GM23248 (cell line): ENCODE measurements at regions not wholly inside any gene's neighbourhood (a gene's known extent, or its start where the extent isn't known, plus 50 kb on each side); places are given as distances from the start of the nearest gene placed in this dataset.

ENCODE experiments used
- DNase-seq: peaks from one replicate; pipeline ENCODE4 v3.0.0-alpha.2; 2015
- H2AFZ ChIP-seq: fragments of 200-600 bp; sonication (generic); 2 replicates; pipeline ENCODE4 v1.6.1; 2016; ENCODE audit warnings: antibody characterized with exemption
- H3F3A ChIP-seq: fragments of 200-600 bp; sonication (generic); 2 replicates; pipeline ENCODE4 v1.6.1; 2016; ENCODE audit warnings: mild to moderate bottlenecking, antibody characterized with exemption, mixed run types; ENCODE audit not compliant: insufficient read depth
- H3K27ac ChIP-seq: fragments of 200-600 bp; sonication (generic); 2 replicates; pipeline ENCODE4 v1.5.1; 2016; ENCODE audit warnings: mild to moderate bottlenecking
- H3K27me3 ChIP-seq: fragments of 200-600 bp; sonication (generic); replicated peaks from 2 replicates; pipeline ENCODE4 v1.6.1; 2016; ENCODE audit warnings: mild to moderate bottlenecking; ENCODE audit not compliant: insufficient read depth
- H3K36me3 ChIP-seq: fragments of 200-600 bp; sonication (generic); 2 replicates; pipeline ENCODE4 v1.6.1; 2016; ENCODE audit warnings: low read depth, mild to moderate bottlenecking
- H3K4me1 ChIP-seq: fragments of 200-600 bp; sonication (generic); 2 replicates; pipeline ENCODE4 v1.6.1; 2016; ENCODE audit warnings: mild to moderate bottlenecking; ENCODE audit not compliant: insufficient read depth
- H3K4me2 ChIP-seq: fragments of 200-600 bp; sonication (generic); one replicate; pipeline ENCODE4 v1.6.1; 2016; ENCODE audit warnings: mild to moderate bottlenecking; ENCODE audit not compliant: unreplicated experiment
- H3K4me3 ChIP-seq: fragments of 200-600 bp; sonication (generic); 2 replicates; pipeline ENCODE4 v1.5.1; 2016; ENCODE audit warnings: mild to moderate bottlenecking
- H3K79me2 ChIP-seq: fragments of 200-600 bp; sonication (generic); 2 replicates; pipeline ENCODE4 v1.6.1; 2016; ENCODE audit warnings: mild to moderate bottlenecking; ENCODE audit not compliant: insufficient read depth
- H3K9ac ChIP-seq: fragments of 200-600 bp; sonication (generic); 2 replicates; pipeline ENCODE4 v1.6.1; 2016; ENCODE audit warnings: mild to moderate bottlenecking
- H3K9me2 ChIP-seq: fragments of 200-600 bp; sonication (generic); 2 replicates; pipeline ENCODE4 v1.6.1; 2016; ENCODE audit warnings: mixed run types, mild to moderate bottlenecking, moderate library complexity; ENCODE audit not compliant: insufficient read depth
- H3K9me3 ChIP-seq: fragments of 200-600 bp; sonication (generic); one replicate; pipeline ENCODE4 v1.6.1; 2017; ENCODE audit warnings: low read depth
- H4K20me1 ChIP-seq: fragments of 200-600 bp; sonication (generic); 2 replicates; pipeline ENCODE4 v1.6.0; 2016; ENCODE audit not compliant: insufficient read depth
- EZH2 ChIP-seq: fragments of 200-600 bp; sonication (generic); IDR thresholded peaks from 2 replicates; pipeline ENCODE4 v1.6.1; 2018; ENCODE audit warnings: antibody characterized with exemption, mild to moderate bottlenecking; ENCODE audit not compliant: insufficient read depth, poor library complexity, severe bottlenecking
- EZH2phosphoT487 ChIP-seq: fragments of 200-600 bp; sonication (generic); IDR thresholded peaks from 2 replicates; pipeline ENCODE4 v1.6.1; 2018; ENCODE audit warnings: antibody characterized with exemption, moderate library complexity, mild to moderate bottlenecking, low read depth; ENCODE audit not compliant: insufficient read depth
- WGBS, 2 experiments: methylation state at CpG; one replicate each; pipeline ENCODE4 v1.1.6; 2015 to 2017; ENCODE audit warnings: low lambda C conversion rate in 2 of 2, low coverage in 1 of 2; ENCODE audit errors: missing lambda C conversion rate in 2 of 2; 5-methylcytosine and 5-hydroxymethylcytosine counted together
- in situ Hi-C: fragments of 300-500 bp; cut with MboI; formaldehyde crosslinking; loops from 2 replicates; pipeline ENCODE4 v1.15.0; 2020

- H2AFZ ChIP-seq = no peak overlapping the region
- no peaks in the 10 kb centered on the region for H3K27me3 ChIP-seq
- no peak overlapping the region for H3K27ac ChIP-seq
- TF ChIP-seq EZH2 = no peak
- no peak for TF ChIP-seq EZH2phosphoT487
- H3K9ac ChIP-seq = no peak overlapping the region
- no peaks in the 10 kb centered on the region for H3K36me3 ChIP-seq
- H3K4me1 ChIP-seq = no peaks in the 10 kb centered on the region
- H3F3A ChIP-seq = no peaks in the 10 kb centered on the region
- DNase-seq = no peak
- H3K9me2 ChIP-seq = no peaks in the 10 kb centered on the region
- H3K79me2 ChIP-seq = no peaks in the 10 kb centered on the region
- in situ Hi-C loops = no loop called here
- no peak overlapping the region for H3K4me3 ChIP-seq
- 12 to 13% methylated on average over 2 of the region's 2 CpGs for WGBS, 2 experiments
- no peaks in the 10 kb centered on the region for H4K20me1 ChIP-seq
- H3K9me3 ChIP-seq = no peaks in the 10 kb centered on the region
- H3K4me2 ChIP-seq = no peak overlapping the region
These were observed 1617.1 kb downstream of the PCDH9 start for GRCh38 chr13:65613004-65613403.

GRCh38 chr13:65609350-65609749 is 1620.8 kb downstream of the PCDH9 start:
- H3K36me3 ChIP-seq = no peaks in the 10 kb centered on the region
- WGBS, 2 experiments = 17 to 30% methylated on average over 2 of the region's 2 CpGs
- in situ Hi-C loops = no loop called here

GRCh38 chr13:65606622-65607021 is 1623.5 kb downstream of the PCDH9 start:
- in situ Hi-C loops = no loop called here
- Histone ChIP-seq H3K4me1 (no peaks in the 10 kb centered on the region), H4K20me1 (no peaks in the 10 kb centered on the region), H3K27ac (no peak overlapping the region), H3K9me2 (no peaks in the 10 kb centered on the region), H3K79me2 (no peaks in the 10 kb centered on the region), H3K4me2 (no peak overlapping the region), H2AFZ (no peak overlapping the region), H3K27me3 (no peaks in the 10 kb centered on the region), H3K4me3 (no peak overlapping the region), H3K36me3 (no peaks in the 10 kb centered on the region), H3K9me3 (no peaks in the 10 kb centered on the region), H3K9ac (no peak overlapping the region), H3F3A (no peaks in the 10 kb centered on the region)
- TF ChIP-seq EZH2phosphoT487 (no peak), EZH2 (no peak)
- 12 to 14% methylated on average over 2 of the region's 2 CpGs for WGBS, 2 experiments
- DNase-seq = no peak

More at GRCh38 chr13:65609350-65609749, 1620.8 kb downstream of the PCDH9 start:
- Histone ChIP-seq H3K79me2 (no peaks in the 10 kb centered on the region), H3F3A (no peaks in the 10 kb centered on the region), H3K9me2 (no peaks in the 10 kb centered on the region), H3K27me3 (no peaks in the 10 kb centered on the region), H2AFZ (no peak overlapping the region), H3K9ac (no peak overlapping the region), H3K4me1 (no peaks in the 10 kb centered on the region), H3K4me2 (no peak overlapping the region), H3K9me3 (no peaks in the 10 kb centered on the region), H3K27ac (no peak overlapping the region), H3K4me3 (no peak overlapping the region), H4K20me1 (no peaks in the 10 kb centered on the region)
- no peak for DNase-seq
- TF ChIP-seq EZH2 = no peak
- no peak for TF ChIP-seq EZH2phosphoT487

GRCh38 chr13:65605396-65605795 is 1624.7 kb downstream of the PCDH9 start:
- H2AFZ ChIP-seq = no peak overlapping the region
- no peak overlapping the region for H3K4me3 ChIP-seq
- no peaks in the 10 kb centered on the region for H3K4me1 ChIP-seq
- no peaks in the 10 kb centered on the region for H3K79me2 ChIP-seq
- no peak overlapping the region for H3K27ac ChIP-seq
- no peaks in the 10 kb centered on the region for H4K20me1 ChIP-seq
- in situ Hi-C loops = no loop called here
- no peaks in the 10 kb centered on the region for H3K36me3 ChIP-seq
- no peaks in the 10 kb centered on the region for H3K9me2 ChIP-seq
- no peak overlapping the region for H3K4me2 ChIP-seq
- H3K27me3 ChIP-seq = no peaks in the 10 kb centered on the region
- H3K9ac ChIP-seq = no peak overlapping the region
- H3F3A ChIP-seq = no peaks in the 10 kb centered on the region
- no peak for DNase-seq
- H3K9me3 ChIP-seq = no peaks in the 10 kb centered on the region
- TF ChIP-seq EZH2 = no peak
- no peak for TF ChIP-seq EZH2phosphoT487

GRCh38 chr13:65603160-65603559 is 1627.0 kb downstream of the PCDH9 start:
- in situ Hi-C loops = no loop called here
- no peak overlapping the region for H3K9ac ChIP-seq
- H3K4me2 ChIP-seq = no peak overlapping the region
- no peak overlapping the region for H3K4me3 ChIP-seq
- no peak for DNase-seq
- no peaks in the 10 kb centered on the region for H3K79me2 ChIP-seq
- WGBS, 2 experiments = 12% methylated on average over 3 of the region's 3 CpGs
- no peaks in the 10 kb centered on the region for H3K4me1 ChIP-seq
- H4K20me1 ChIP-seq = no peaks in the 10 kb centered on the region
- H3K9me3 ChIP-seq = no peaks in the 10 kb centered on the region
- H3K27me3 ChIP-seq = no peaks in the 10 kb centered on the region
- H3K9me2 ChIP-seq = no peaks in the 10 kb centered on the region
- no peak overlapping the region for H3K27ac ChIP-seq
- no peaks in the 10 kb centered on the region for H3F3A ChIP-seq
- TF ChIP-seq EZH2phosphoT487 (no peak), EZH2 (no peak)
- H2AFZ ChIP-seq = no peak overlapping the region
- no peaks in the 10 kb centered on the region for H3K36me3 ChIP-seq
